Activated CD4-positive, alpha-beta memory T cell treated with anti-CD3 and anti-CD28 coated beads for 36 hours (primary cell): ENCODE measurements at regions not wholly inside any gene's neighbourhood (a gene's known extent, or its start where the extent isn't known, plus 50 kb on each side); places are given as distances from the start of the nearest gene placed in this dataset.

Source experiments
- CTCF ChIA-PET: fragments of 350-600 bp; sonication (Branson Sonifier 250); formaldehyde crosslinking; loops from one replicate; lab custom pipeline; 2021; ENCODE audit warnings: antibody characterized with exemption, inconsistent platforms; lab: Charles Lee
- POLR2A ChIA-PET: fragments of 350-600 bp; sonication (Branson Sonifier 250); formaldehyde crosslinking; loops from one replicate; lab custom pipeline; 2021; ENCODE audit warnings: antibody characterized with exemption; lab: Charles Lee
- DNase-seq: peaks from one replicate; pipeline ENCODE4 v3.0.0-alpha.2; 2020
- H3K27ac Mint-ChIP-seq: one replicate; pipeline ENCODE4 v1.8.0; 2021; ENCODE audit warnings: mixed read lengths
- H3K27me3 Mint-ChIP-seq: one replicate; pipeline ENCODE4 v1.8.0; 2021; ENCODE audit warnings: mixed read lengths
- H3K36me3 Mint-ChIP-seq: one replicate; pipeline ENCODE4 v1.8.0; 2021; ENCODE audit warnings: mixed read lengths
- H3K4me1 Mint-ChIP-seq: one replicate; pipeline ENCODE4 v1.8.0; 2021; ENCODE audit warnings: low read depth, mixed read lengths
- H3K4me3 Mint-ChIP-seq: one replicate; pipeline ENCODE4 v1.8.0; 2021; ENCODE audit warnings: mild to moderate bottlenecking, mixed read lengths
- H3K9me3 Mint-ChIP-seq: one replicate; pipeline ENCODE4 v1.8.0; 2021; ENCODE audit warnings: mixed read lengths
- intact Hi-C: fragments of 100-400 bp; cut with micrococcal nuclease; formaldehyde crosslinking; loops from one replicate; pipeline ENCODE4 v1.15.1; 2023

DNA sequence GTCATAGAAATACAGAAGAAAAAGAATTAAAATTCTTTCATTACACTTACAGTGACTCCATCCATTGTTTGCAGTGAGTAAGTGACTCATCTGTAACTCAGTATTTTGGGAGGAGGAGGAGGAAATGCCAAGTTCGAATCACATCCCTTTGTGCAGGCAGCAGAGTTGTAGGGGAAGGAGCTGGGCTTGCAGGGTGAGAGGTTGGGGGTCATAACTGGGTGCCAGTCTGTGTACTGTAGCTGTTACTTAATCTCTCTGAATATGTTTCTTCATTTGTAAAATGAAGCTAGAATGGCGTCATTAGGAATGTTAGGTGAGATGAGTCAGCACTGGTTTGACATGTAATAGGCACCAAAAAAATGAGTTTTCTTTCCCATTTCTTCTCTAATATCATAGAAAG, 235.7 kb upstream of the ADAMTSL1 start:
- Mint-ChIP-seq H3K27ac (no peak overlapping the region), H3K36me3 (no peaks in the 10 kb centered on the region), H3K27me3 (peaks cover 2% of the 10 kb centered on the region), H3K4me1 (peaks cover 2% of the 10 kb centered on the region), H3K4me3 (no peak overlapping the region), H3K9me3 (peaks cover 2% of the 10 kb centered on the region)
- ChIA-PET POLR2A (no interaction called here), CTCF (interaction anchor here (0.6 kb wide), 1 partner anchor 19 kb away, joined by 3 read pairs; no protein-coding TSS in a partner anchor)
- DNase-seq = no peak
- intact Hi-C loops = no loop called here

DNA sequence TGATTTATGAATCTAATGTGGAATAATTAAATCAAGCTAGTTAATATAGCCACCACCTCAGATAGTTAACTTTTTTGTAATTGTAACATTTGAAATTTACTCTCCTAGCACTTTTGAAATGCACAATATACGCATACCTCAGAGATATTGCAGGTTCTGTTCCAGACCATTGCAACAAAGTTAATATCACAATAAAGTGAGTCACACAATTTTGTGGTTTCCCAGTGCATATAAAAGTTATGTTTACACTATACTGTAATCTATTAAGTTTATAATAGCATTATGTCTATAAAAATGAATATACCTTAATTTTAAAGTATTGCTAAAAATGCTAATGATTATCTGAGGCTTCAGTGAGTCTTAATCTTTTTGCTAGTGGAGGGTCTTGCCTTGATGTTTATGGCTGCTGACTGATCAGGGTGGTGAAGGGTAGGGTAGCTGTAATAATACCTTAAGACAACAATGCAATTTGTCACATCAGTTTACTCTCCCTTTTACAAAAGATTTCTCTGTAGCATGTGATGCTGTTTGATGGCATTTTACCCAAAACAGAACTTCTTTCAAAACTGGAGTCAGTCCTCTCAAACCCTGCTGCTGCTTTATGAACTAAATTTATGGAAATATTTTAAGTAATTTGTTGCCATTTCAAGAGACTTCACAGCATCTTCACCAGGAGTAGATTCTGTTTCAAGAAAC, 235.1 kb upstream of the ADAMTSL1 start:
- no peak overlapping the region for H3K4me3 Mint-ChIP-seq
- H3K9me3 Mint-ChIP-seq = peaks cover 5% of the 10 kb centered on the region
- no peak overlapping the region for H3K27ac Mint-ChIP-seq
- no peak for DNase-seq
- intact Hi-C loops = no loop called here
- peaks cover 5% of the 10 kb centered on the region for H3K27me3 Mint-ChIP-seq
- peaks cover 2% of the 10 kb centered on the region for H3K4me1 Mint-ChIP-seq
- ChIA-PET POLR2A (no interaction called here), CTCF (interaction anchor here (1.8 kb wide), 1 partner anchor 16 kb away, joined by 4 read pairs; no protein-coding TSS in a partner anchor)
- no peaks in the 10 kb centered on the region for H3K36me3 Mint-ChIP-seq

DNA sequence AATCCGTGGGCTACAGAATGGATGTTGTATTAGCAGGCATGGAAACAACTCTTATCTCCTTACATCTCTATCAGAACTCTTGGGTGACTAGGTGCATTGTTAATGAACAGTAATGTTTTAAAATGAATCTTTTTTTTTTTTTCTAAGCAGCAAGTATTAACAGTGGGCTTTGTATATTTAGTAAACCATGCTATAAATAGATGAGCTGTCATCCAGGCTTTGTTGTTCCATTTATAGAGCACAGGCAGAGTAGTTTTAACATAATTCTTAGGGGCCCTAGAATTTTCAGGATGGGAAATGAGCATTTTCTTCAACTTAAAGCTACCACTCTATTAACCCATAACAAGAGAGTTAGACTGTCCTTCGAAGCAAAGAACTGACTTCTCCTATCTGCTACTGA, 233.7 kb upstream of the ADAMTSL1 start:
- intact Hi-C loops = no loop called here
- no peak overlapping the region for H3K4me3 Mint-ChIP-seq
- H3K27me3 Mint-ChIP-seq = peaks cover 9% of the 10 kb centered on the region
- ChIA-PET CTCF (interaction anchor here (1.8 kb wide), 1 partner anchor 15 kb away, joined by 4 read pairs; no protein-coding TSS in a partner anchor), POLR2A (interaction anchor here (0.7 kb wide), 1 partner anchor 924 kb away, joined by 3 read pairs; no protein-coding TSS in a partner anchor)
- H3K27ac Mint-ChIP-seq = no peak overlapping the region
- DNase-seq = no peak
- H3K4me1 Mint-ChIP-seq = no peaks in the 10 kb centered on the region
- no peaks in the 10 kb centered on the region for H3K36me3 Mint-ChIP-seq
- H3K9me3 Mint-ChIP-seq = peaks cover 5% of the 10 kb centered on the region

DNA sequence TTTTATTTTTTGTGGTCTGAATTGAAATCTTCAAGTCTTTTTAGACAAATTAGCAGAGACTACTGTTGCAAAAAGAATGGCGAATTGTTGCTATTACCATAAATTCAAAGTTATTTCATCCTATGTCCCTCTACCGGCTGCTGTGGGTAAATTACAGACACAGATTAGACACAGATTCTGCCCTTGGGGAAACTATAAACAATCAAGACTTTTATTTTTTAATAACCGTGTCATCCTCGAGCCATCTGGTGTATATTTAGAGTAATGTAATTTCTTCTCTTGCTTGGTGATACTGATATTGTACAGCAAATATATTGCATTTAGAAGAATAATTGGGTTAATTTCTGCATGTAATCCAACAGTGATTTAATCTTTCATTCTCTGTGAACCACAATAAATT, 228.0 kb upstream of the ADAMTSL1 start:
- no peak overlapping the region for H3K4me3 Mint-ChIP-seq
- DNase-seq = no peak
- H3K9me3 Mint-ChIP-seq = peaks cover 5% of the 10 kb centered on the region
- POLR2A ChIA-PET = no interaction called here
- H3K27ac Mint-ChIP-seq = no peak overlapping the region
- CTCF ChIA-PET = no interaction called here
- no peaks in the 10 kb centered on the region for H3K4me1 Mint-ChIP-seq
- no peaks in the 10 kb centered on the region for H3K36me3 Mint-ChIP-seq
- peaks cover 9% of the 10 kb centered on the region for H3K27me3 Mint-ChIP-seq
- intact Hi-C loops = no loop called here

DNA sequence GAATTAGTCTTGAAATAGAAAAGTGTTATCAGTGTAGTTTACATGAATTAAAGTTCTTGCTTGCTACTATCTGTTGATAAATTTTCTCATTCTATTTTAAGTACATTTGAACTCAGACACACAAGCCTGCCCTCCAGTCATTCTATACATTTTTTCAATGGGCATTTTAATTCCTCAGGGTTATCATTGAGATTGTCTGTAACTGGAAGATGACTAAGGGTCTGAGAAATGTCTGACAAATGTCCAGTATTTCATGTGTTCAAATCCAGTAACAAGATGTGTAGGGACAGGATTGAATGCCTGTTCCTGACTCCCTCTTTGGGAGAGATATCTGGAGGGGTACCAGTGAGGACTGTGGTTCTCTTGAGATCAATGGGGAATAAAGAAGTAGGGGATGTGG, 223.9 kb upstream of the ADAMTSL1 start:
- no peaks in the 10 kb centered on the region for H3K36me3 Mint-ChIP-seq
- H3K27me3 Mint-ChIP-seq = peaks cover 2% of the 10 kb centered on the region
- intact Hi-C loops = no loop called here
- H3K27ac Mint-ChIP-seq = no peak overlapping the region
- DNase-seq = no peak
- H3K4me1 Mint-ChIP-seq = no peaks in the 10 kb centered on the region
- no peaks in the 10 kb centered on the region for H3K9me3 Mint-ChIP-seq
- H3K4me3 Mint-ChIP-seq = no peak overlapping the region
- ChIA-PET POLR2A (no interaction called here), CTCF (no interaction called here)

DNA sequence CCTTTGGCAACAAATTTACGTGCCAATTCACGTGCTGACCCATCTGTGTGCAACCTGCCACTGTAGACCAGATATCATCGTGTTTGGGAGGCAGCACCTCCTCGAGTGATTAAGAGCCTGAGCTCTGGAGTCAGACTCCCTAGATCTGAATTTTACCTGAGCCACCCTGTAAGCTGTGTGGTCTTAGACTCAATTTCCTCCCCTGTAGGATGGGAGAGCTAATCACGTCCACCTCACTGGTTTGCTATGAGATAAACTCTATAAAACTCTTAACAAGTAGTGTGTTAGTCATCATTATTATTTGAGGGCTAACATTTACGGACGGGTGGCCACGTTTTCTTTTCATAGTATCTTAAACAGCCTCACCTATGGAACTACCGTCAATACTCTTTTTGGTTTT, 220.0 kb upstream of the ADAMTSL1 start:
- Mint-ChIP-seq H3K4me1 (peaks cover 3% of the 10 kb centered on the region), H3K27me3 (peaks cover 8% of the 10 kb centered on the region), H3K9me3 (no peaks in the 10 kb centered on the region), H3K36me3 (no peaks in the 10 kb centered on the region), H3K4me3 (no peak overlapping the region), H3K27ac (no peak overlapping the region)
- no peak for DNase-seq
- CTCF ChIA-PET = interaction anchor here (0.9 to 3.5 kb wide), 9 partner anchors 17 to 1206 kb away, joined by 3 to 35 read pairs (median 8); no protein-coding TSS in a partner anchor
- POLR2A ChIA-PET = no interaction called here
- intact Hi-C loops = no loop called here

DNA sequence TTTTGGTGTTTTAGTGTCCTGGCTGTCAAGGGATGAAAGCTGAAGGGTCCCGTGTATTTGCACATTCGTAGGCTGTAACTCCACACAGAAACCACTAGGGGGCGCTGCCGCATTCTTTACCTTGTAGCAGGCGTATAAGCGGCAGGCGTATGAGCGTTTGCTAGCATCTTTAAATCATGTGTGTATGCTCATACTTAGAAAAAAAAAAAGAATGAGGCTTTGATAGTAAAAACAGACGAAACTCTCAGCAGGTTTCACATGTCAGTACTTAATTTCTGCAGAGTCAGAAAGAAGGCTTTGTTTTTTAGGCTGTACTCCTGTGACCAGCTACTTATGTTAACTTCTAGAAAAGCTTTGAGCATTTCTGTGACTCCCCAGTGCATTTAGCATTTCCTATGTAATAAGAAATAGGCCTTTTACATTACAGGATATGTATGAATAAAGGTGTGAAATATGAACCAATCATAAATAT, 218.8 kb upstream of the ADAMTSL1 start:
- POLR2A ChIA-PET = no interaction called here
- Mint-ChIP-seq H3K4me1 (peaks cover 3% of the 10 kb centered on the region), H3K36me3 (no peaks in the 10 kb centered on the region), H3K4me3 (no peak overlapping the region), H3K27me3 (peaks cover 8% of the 10 kb centered on the region), H3K27ac (no peak overlapping the region), H3K9me3 (no peaks in the 10 kb centered on the region)
- CTCF ChIA-PET = interaction anchor here (0.5 to 3.5 kb wide), 32 partner anchors 8 to 1205 kb away, joined by 3 to 35 read pairs (median 4); no protein-coding TSS in a partner anchor
- peak; percentile 79 for DNase-seq
- intact Hi-C loops = loop anchor here (1.0 to 5.0 kb wide), 4 partner anchors 187 to 1202 kb away; no protein-coding TSS in a partner anchor

DNA sequence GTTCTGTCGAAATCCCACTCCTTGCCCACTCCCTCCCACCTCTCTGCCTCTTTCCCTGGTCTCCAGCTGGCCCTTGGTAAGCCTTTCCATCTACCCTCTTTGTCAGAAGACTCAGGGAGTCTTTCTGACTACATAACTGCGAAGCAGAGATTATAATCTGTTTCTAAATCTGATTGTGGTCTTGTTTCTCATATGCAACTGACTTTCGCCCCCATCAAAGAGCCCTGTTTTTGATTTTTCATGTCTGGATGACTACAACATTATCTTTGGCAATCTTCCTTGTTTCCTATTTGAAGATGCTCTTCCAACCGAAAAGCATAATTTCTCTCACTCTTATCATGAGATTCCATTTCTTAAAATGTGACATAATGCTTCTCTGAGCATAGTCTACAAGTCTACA, 218.2 kb upstream of the ADAMTSL1 start:
- no peaks in the 10 kb centered on the region for H3K36me3 Mint-ChIP-seq
- ChIA-PET POLR2A (no interaction called here), CTCF (interaction anchor here (0.6 to 3.5 kb wide), 21 partner anchors 9 to 1201 kb away, joined by 3 to 35 read pairs (median 4); no protein-coding TSS in a partner anchor)
- no peak overlapping the region for H3K27ac Mint-ChIP-seq
- no peak overlapping the region for H3K4me3 Mint-ChIP-seq
- peaks cover 3% of the 10 kb centered on the region for H3K4me1 Mint-ChIP-seq
- DNase-seq = no peak
- no peaks in the 10 kb centered on the region for H3K9me3 Mint-ChIP-seq
- H3K27me3 Mint-ChIP-seq = peaks cover 8% of the 10 kb centered on the region
- intact Hi-C loops = loop anchor here (1.0 to 5.0 kb wide), 4 partner anchors 187 to 1202 kb away; no protein-coding TSS in a partner anchor

DNA sequence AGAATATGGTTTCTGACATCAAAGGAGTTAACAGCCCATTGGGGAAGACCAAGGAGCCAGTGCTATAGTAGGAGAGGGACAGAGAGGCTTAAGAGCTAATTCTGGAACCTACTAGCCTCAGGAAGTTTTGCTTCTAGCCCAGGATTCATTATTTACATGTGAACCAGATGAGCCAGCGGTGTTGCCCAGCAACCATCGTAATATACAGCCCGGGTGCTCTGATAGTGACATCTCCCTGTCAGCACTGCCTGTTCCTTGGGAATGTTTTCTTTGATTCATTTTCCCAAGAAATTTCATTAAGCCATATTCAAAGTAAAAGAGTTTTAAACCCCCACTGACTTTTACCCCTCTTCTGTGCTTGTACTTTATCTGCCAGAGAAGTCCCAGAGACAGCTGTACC, 217.4 kb upstream of the ADAMTSL1 start:
- Mint-ChIP-seq H3K4me1 (peaks cover 3% of the 10 kb centered on the region), H3K27ac (no peak overlapping the region), H3K9me3 (no peaks in the 10 kb centered on the region), H3K4me3 (no peak overlapping the region), H3K27me3 (peaks cover 8% of the 10 kb centered on the region), H3K36me3 (no peaks in the 10 kb centered on the region)
- ChIA-PET POLR2A (no interaction called here), CTCF (interaction anchor here (0.6 to 1.7 kb wide), 4 partner anchors 9 to 1209 kb away, joined by 3 to 13 read pairs (median 3); no protein-coding TSS in a partner anchor)
- intact Hi-C loops = loop anchor here (5.0 kb wide), 2 partner anchors 756 to 916 kb away; no protein-coding TSS in a partner anchor
- no peak for DNase-seq

DNA sequence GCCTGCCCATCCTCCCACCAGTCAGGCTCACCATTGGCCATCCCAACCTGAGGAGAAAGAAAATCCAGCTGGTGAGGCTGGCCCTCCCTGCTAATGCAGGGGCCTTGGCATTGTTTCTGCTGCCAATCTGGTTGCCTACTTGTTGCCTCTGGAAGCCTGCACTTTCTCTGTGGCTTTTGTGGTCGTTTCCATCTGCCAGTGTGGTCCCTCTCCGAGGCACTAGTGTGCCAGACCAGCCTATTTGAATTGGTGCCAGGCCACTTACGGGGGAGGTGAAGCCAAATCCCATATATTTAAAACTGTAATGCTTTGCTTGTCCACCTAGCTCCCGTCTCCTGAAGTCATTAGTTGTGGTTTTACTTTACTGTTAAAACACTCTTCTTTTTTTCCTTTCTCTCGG, 213.4 kb upstream of the ADAMTSL1 start:
- Mint-ChIP-seq H3K27me3 (peaks cover 8% of the 10 kb centered on the region), H3K4me3 (no peak overlapping the region), H3K36me3 (no peaks in the 10 kb centered on the region), H3K27ac (no peak overlapping the region), H3K4me1 (peaks cover 3% of the 10 kb centered on the region), H3K9me3 (no peaks in the 10 kb centered on the region)
- CTCF ChIA-PET = no interaction called here
- DNase-seq = no peak
- intact Hi-C loops = no loop called here
- POLR2A ChIA-PET = no interaction called here

DNA sequence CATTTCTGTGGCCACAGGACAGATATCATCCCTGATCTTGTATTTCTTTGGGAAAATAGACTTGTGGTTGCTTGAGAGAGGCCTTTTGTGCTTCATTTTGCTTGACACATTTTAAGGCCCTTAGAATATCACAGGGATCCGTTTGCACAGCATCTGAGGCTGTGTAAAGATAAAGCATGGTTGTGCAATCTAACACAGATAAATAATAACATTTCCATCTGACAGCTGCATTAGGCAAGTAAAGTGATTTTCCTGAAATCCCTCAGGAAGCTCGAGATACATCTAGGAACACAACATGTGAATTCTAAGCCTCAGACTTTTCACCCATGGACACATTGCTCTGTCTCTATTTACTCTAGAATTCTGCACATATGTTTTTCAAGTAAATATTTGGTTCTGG, 212.8 kb upstream of the ADAMTSL1 start:
- no peak for DNase-seq
- CTCF ChIA-PET = no interaction called here
- H3K9me3 Mint-ChIP-seq = no peaks in the 10 kb centered on the region
- H3K27me3 Mint-ChIP-seq = peaks cover 3% of the 10 kb centered on the region
- H3K27ac Mint-ChIP-seq = no peak overlapping the region
- no peak overlapping the region for H3K4me3 Mint-ChIP-seq
- intact Hi-C loops = no loop called here
- POLR2A ChIA-PET = no interaction called here
- H3K4me1 Mint-ChIP-seq = no peaks in the 10 kb centered on the region
- H3K36me3 Mint-ChIP-seq = no peaks in the 10 kb centered on the region

DNA sequence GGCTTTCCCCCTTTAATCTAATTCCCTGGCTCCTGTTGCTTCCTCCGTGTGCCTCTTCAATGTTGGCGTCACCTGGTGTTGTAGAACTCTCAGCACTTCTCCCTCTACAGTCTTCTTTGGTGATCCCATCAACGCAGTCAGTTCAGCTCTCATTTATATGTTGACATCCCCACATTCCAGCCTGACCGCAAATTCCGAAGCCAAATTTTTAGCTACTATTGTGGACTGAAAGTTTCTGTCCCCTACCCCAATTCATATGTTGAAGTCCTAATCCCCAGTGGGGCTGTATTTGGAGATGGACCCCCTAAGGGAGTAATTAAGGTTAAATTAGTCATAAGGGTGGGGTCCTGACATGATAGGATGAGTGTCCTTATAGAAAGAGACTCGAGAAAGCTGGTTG, 210.6 kb upstream of the ADAMTSL1 start:
- intact Hi-C loops = no loop called here
- no peaks in the 10 kb centered on the region for H3K9me3 Mint-ChIP-seq
- no peak for DNase-seq
- no peak overlapping the region for H3K27ac Mint-ChIP-seq
- H3K27me3 Mint-ChIP-seq = no peaks in the 10 kb centered on the region
- ChIA-PET CTCF (interaction anchor here (0.6 to 4.2 kb wide), 3 partner anchors 8 to 1572 kb away, joined by 3 to 27 read pairs (median 3); no protein-coding TSS in a partner anchor), POLR2A (no interaction called here)
- H3K4me1 Mint-ChIP-seq = no peaks in the 10 kb centered on the region
- H3K4me3 Mint-ChIP-seq = no peak overlapping the region
- H3K36me3 Mint-ChIP-seq = no peaks in the 10 kb centered on the region
